Vagina (tissue), 2 donors: ENCODE measurements at regions not wholly inside any gene's neighbourhood (a gene's known extent, or its start where the extent isn't known, plus 50 kb on each side); places are given as distances from the start of the nearest gene placed in this dataset.

Experiments used
- POLR2A ChIP-seq, 2 donors: fragments of 450-650 bp; IDR thresholded peaks; one replicate each; pipeline ENCODE4 v1.6.1; 2017; ENCODE audit warnings: antibody characterized with exemption in 2 of 2, mild to moderate bottlenecking in 2 of 2, moderate library complexity in 2 of 2
- TF ChIP-seq, protein P1 (sequence below), 3 experiments: fragments of 450-650 bp in 2 of 3; fragments of 200-600 bp in 1 of 3; sonication (generic) in 1 of 3; IDR thresholded peaks; one replicate each; pipeline ENCODE4 v1.5.1; 2017 to 2019; ENCODE audit warnings: antibody characterized with exemption in 3 of 3, mild to moderate bottlenecking in 2 of 3, moderate library complexity in 2 of 3

DNA sequence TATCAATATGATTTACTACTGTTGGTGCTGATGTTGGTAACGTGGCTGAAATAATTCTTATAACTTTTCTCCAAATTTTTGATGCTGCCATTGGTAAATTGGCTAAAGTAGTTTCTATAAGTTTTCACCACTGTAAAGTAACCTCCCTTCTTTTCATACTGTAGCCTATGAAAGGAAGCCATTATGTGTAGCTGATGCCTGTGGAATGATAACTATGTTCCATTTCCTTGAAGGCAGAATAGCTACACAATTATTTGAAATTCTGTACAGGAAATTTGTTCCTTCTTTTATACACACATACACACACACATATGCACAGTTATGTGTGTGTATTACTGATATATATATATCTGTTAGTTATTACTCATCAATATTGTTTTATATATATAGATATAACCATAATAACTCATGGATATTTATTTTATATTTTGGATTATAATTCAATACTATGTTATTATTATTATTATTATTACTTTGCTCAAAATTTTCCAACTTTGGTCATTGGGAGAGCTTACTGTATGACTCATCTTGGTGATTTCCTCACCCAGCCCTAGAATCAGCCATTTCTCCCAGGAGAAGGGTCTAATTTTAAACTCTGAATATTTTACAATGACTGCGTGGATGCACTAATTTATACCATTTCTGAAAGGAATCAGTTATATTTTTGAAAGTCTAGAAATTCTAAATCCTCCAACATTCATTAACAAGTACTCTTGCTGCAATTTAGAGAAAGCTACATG, 1677.7 kb downstream of the SUCLG1 start:
- TF ChIP-seq, protein P1, sequence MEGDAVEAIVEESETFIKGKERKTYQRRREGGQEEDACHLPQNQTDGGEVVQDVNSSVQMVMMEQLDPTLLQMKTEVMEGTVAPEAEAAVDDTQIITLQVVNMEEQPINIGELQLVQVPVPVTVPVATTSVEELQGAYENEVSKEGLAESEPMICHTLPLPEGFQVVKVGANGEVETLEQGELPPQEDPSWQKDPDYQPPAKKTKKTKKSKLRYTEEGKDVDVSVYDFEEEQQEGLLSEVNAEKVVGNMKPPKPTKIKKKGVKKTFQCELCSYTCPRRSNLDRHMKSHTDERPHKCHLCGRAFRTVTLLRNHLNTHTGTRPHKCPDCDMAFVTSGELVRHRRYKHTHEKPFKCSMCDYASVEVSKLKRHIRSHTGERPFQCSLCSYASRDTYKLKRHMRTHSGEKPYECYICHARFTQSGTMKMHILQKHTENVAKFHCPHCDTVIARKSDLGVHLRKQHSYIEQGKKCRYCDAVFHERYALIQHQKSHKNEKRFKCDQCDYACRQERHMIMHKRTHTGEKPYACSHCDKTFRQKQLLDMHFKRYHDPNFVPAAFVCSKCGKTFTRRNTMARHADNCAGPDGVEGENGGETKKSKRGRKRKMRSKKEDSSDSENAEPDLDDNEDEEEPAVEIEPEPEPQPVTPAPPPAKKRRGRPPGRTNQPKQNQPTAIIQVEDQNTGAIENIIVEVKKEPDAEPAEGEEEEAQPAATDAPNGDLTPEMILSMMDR (IDR thresholded peaks at IDR 0.05), result no peak
- no peak for TF ChIP-seq POLR2A (IDR thresholded peaks at IDR 0.05)
